G401 (cell line): ENCODE measurements at regions not wholly inside any gene's neighbourhood (a gene's known extent, or its start where the extent isn't known, plus 50 kb on each side); places are given as distances from the start of the nearest gene placed in this dataset.

ENCODE experiments used
- DNase-seq: peaks from one replicate; pipeline ENCODE4 v3.0.0-alpha.2; 2015; ENCODE audit warnings: low spot score
- in situ Hi-C: cut with HindIII; loops from 2 replicates; pipeline ENCODE4 v1.10.0; 2016; ENCODE audit warnings: low sequenced_read_pairs, mixed read lengths

- DNase-seq: no peak
- in situ Hi-C loops: no loop called here
These were observed 136.6 kb upstream of the SLC38A2 start for GRCh38 chr12:46509135-46509534.

GRCh38 chr12:46508651-46509050 is 136.1 kb upstream of the SLC38A2 start:
- in situ Hi-C loops: no loop called here
- no peak for DNase-seq

GRCh38 chr12:46507766-46508165 is 135.2 kb upstream of the SLC38A2 start:
- in situ Hi-C loops: no loop called here
- no peak for DNase-seq

GRCh38 chr12:46506961-46507360 is 134.4 kb upstream of the SLC38A2 start:
- in situ Hi-C loops: no loop called here
- no peak for DNase-seq

GRCh38 chr12:46506198-46506597 is 133.6 kb upstream of the SLC38A2 start:
- in situ Hi-C loops: no loop called here
- no peak for DNase-seq

- in situ Hi-C loops: no loop called here
- DNase-seq: no peak
These were observed 131.9 kb upstream of the SLC38A2 start for GRCh38 chr12:46504494-46504893.

GRCh38 chr12:46503637-46504175 is 131.1 kb upstream of the SLC38A2 start:
- DNase-seq: no peak
- in situ Hi-C loops: no loop called here

GRCh38 chr12:46500673-46501072 is 128.1 kb upstream of the SLC38A2 start:
- no peak for DNase-seq
- in situ Hi-C loops: no loop called here

GRCh38 chr12:46499901-46500300 is 127.3 kb upstream of the SLC38A2 start:
- DNase-seq: no peak
- in situ Hi-C loops: no loop called here

GRCh38 chr12:46499226-46499625 is 126.7 kb upstream of the SLC38A2 start:
- in situ Hi-C loops: no loop called here
- no peak for DNase-seq

GRCh38 chr12:46497739-46498138 is 125.2 kb upstream of the SLC38A2 start:
- in situ Hi-C loops: no loop called here
- DNase-seq: no peak

GRCh38 chr12:46494424-46494823 is 121.9 kb upstream of the SLC38A2 start:
- in situ Hi-C loops: no loop called here

GRCh38 chr12:46493834-46494181 is 121.2 kb upstream of the SLC38A2 start:
- no peak for DNase-seq
- in situ Hi-C loops: no loop called here

More at GRCh38 chr12:46494424-46494823, 121.9 kb upstream of the SLC38A2 start:
- no peak for DNase-seq

- in situ Hi-C loops: no loop called here
- no peak for DNase-seq
These were observed 120.7 kb upstream of the SLC38A2 start for GRCh38 chr12:46493150-46493833.

GRCh38 chr12:46492471-46493085 is 120.0 kb upstream of the SLC38A2 start:
- in situ Hi-C loops: no loop called here
- no peak for DNase-seq

GRCh38 chr12:46491548-46491947 is 119.0 kb upstream of the SLC38A2 start:
- in situ Hi-C loops: no loop called here

GRCh38 chr12:46490635-46491034 is 118.1 kb upstream of the SLC38A2 start:
- in situ Hi-C loops: no loop called here
- DNase-seq: no peak

More at GRCh38 chr12:46491548-46491947, 119.0 kb upstream of the SLC38A2 start:
- no peak for DNase-seq

GRCh38 chr12:46489951-46490388 is 117.4 kb upstream of the SLC38A2 start:
- in situ Hi-C loops: no loop called here
- DNase-seq: no peak

- no peak for DNase-seq
- in situ Hi-C loops: no loop called here
These were observed 115.1 kb upstream of the SLC38A2 start for GRCh38 chr12:46487567-46488131.

GRCh38 chr12:46486588-46486987 is 114.0 kb upstream of the SLC38A2 start:
- no peak for DNase-seq
- in situ Hi-C loops: no loop called here
